Muscle of leg (tissue), 3 donors: ENCODE measurements at regions not wholly inside any gene's neighbourhood (a gene's known extent, or its start where the extent isn't known, plus 50 kb on each side); places are given as distances from the start of the nearest gene placed in this dataset.

Source experiments
- DNase-seq: peaks from one replicate; pipeline ENCODE4 v3.0.0; 2013
- H3K27ac ChIP-seq: one replicate; pipeline ENCODE4 v1.5.1; 2013; ENCODE audit warnings: mild to moderate bottlenecking, low read length, control low read depth
- H3K27me3 ChIP-seq: one replicate; pipeline ENCODE4 v1.6.1; 2013; ENCODE audit warnings: low read length; ENCODE audit not compliant: control insufficient read depth, insufficient read depth
- H3K36me3 ChIP-seq: one replicate; pipeline ENCODE4 v1.6.1; 2013; ENCODE audit warnings: low read length; ENCODE audit not compliant: control insufficient read depth, insufficient read depth
- H3K4me1 ChIP-seq: one replicate; pipeline ENCODE4 v1.6.1; 2013; ENCODE audit warnings: low read length; ENCODE audit not compliant: control insufficient read depth, insufficient read depth
- H3K4me3 ChIP-seq: one replicate; pipeline ENCODE4 v1.5.1; 2013; ENCODE audit warnings: low read length, control low read depth
- H3K9me3 ChIP-seq: replicated peaks from 2 replicates; pipeline ENCODE4 v1.6.1; 2013; ENCODE audit warnings: low read depth, low read length; ENCODE audit not compliant: control insufficient read depth
- WGBS: methylation state at CpG from one replicate; pipeline ENCODE4 v1.1.5; 2013; ENCODE audit warnings: missing lambda C conversion rate; ENCODE audit not compliant: insufficient coverage; 5-methylcytosine and 5-hydroxymethylcytosine counted together

DNA sequence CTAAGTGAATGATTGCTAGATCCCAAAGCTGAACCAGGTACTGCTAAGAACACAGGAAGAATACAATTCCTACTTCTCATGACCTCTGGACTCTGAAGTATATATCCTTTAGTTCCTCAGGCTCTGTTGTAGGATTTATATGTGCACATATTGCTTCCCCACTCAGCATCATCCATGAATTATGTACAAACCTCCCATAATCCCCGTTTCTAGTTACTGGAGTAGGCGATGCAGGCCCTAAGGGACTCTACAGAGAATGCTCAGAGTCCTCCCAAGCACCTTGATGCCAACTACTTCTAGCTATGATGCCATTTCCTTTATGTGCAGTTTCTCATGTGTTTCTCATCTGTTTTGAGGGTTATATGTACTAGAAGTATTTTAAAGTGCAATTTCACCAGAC is 154.9 kb upstream of the EPHA7 start:
- Histone ChIP-seq H3K27me3 (no peaks in the 10 kb centered on the region), H3K4me1 (peaks cover 4% of the 10 kb centered on the region), H3K4me3 (no peak overlapping the region), H3K9me3 (no peaks in the 10 kb centered on the region), H3K36me3 (no peaks in the 10 kb centered on the region), H3K27ac (no peak overlapping the region)
- no CpG with 5 or more reads among the region's 2 CpGs for WGBS
- no peak for DNase-seq

GRCh38 chr6:93571346-93571745 is 152.0 kb upstream of the EPHA7 start:
- H3K4me1 ChIP-seq, result peaks cover 9% of the 10 kb centered on the region
- no peak overlapping the region for H3K4me3 ChIP-seq
- no peaks in the 10 kb centered on the region for H3K36me3 ChIP-seq
- WGBS, result no CpG with 5 or more reads among the region's 1 CpG
- H3K27me3 ChIP-seq, result no peaks in the 10 kb centered on the region
- H3K9me3 ChIP-seq, result no peaks in the 10 kb centered on the region
- no peak for DNase-seq
- no peak overlapping the region for H3K27ac ChIP-seq

DNA sequence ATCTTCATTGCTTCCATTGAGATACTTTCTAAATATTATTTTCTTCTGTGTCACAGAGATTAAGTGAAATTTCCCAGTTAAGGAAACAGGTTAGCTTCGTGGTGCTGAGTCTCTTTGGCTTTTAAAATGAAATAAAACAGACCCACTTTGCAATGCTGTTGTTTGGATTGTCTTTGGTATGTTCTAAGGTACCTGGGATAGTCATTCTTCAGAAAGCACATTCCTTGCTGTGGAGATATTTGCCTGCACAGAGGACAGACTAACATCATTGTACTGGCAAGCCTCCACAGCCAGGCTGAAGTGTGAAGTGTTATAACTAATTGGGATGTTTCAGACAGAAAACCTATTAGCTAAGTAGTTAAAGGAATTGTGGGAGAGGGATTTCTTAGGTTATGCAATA is 148.8 kb upstream of the EPHA7 start:
- H3K4me3 ChIP-seq, result no peak overlapping the region
- DNase-seq, result no peak
- H3K4me1 ChIP-seq, result peaks cover 5% of the 10 kb centered on the region
- H3K27me3 ChIP-seq, result no peaks in the 10 kb centered on the region
- H3K9me3 ChIP-seq, result no peaks in the 10 kb centered on the region
- no peak overlapping the region for H3K27ac ChIP-seq
- no peaks in the 10 kb centered on the region for H3K36me3 ChIP-seq
- no CpG with 5 or more reads among the region's 1 CpG for WGBS

- peak; percentile 44 for DNase-seq
- no peak overlapping the region for H3K4me3 ChIP-seq
Observed at GRCh38 chr6:93567164-93567563, 147.8 kb upstream of the EPHA7 start.

DNA sequence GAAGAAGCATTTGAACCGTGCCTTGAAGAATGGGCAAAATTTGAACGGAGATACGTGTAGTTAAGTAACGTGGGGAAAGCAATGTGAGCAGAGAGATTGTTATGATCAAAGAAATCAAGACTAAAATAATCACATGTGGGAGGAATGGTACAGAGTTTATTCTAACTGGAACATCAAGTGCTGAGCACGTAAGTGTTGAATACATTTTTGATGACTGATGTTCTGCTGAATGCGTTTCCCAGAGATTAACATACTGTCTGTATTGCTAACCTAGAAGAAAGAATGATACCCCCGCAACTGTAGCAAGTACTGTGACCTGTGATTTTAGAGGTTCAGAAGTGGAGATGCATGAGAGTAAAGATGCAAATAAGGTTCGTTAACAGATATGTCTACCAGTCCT is 146.9 kb upstream of the EPHA7 start:
- H3K9me3 ChIP-seq, result no peaks in the 10 kb centered on the region
- H3K4me1 ChIP-seq, result peaks cover 5% of the 10 kb centered on the region
- no peak overlapping the region for H3K27ac ChIP-seq
- no peak overlapping the region for H3K4me3 ChIP-seq
- H3K27me3 ChIP-seq, result no peaks in the 10 kb centered on the region
- H3K36me3 ChIP-seq, result no peaks in the 10 kb centered on the region
- WGBS, result 80% methylated on average over 1 of the region's 8 CpGs
- no peak for DNase-seq

More at GRCh38 chr6:93567164-93567563, 147.8 kb upstream of the EPHA7 start:
- no peaks in the 10 kb centered on the region for H3K36me3 ChIP-seq
- WGBS, result 80% methylated on average over 1 of the region's 5 CpGs
- H3K27me3 ChIP-seq, result no peaks in the 10 kb centered on the region
- H3K4me1 ChIP-seq, result peaks cover 5% of the 10 kb centered on the region
- H3K27ac ChIP-seq, result peak overlapping the region; percentile 22
- no peaks in the 10 kb centered on the region for H3K9me3 ChIP-seq

DNA sequence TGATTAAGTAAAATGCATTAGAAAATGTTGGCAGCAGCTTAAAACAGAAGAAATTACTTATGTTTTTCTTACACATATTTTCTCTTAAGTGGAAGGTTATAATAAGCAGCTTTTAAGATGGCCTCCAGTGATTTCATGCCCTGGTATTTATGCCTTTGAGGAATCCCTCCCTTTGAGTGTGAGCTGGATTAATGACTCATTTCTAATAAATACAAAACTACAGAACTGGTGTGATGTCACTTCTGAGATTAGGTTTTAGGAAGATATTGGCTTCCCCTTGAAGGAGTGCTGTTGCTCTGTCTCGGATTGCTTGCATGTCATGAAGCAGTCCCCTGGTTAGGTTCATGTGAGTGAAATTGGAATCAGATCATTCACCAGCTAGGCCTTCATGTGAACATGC is 143.2 kb upstream of the EPHA7 start:
- H3K36me3 ChIP-seq, result no peaks in the 10 kb centered on the region
- no peak for DNase-seq
- H3K4me3 ChIP-seq, result no peak overlapping the region
- peaks cover 5% of the 10 kb centered on the region for H3K4me1 ChIP-seq
- 80% methylated on average over 1 of the region's 1 CpG for WGBS
- H3K9me3 ChIP-seq, result no peaks in the 10 kb centered on the region
- no peak overlapping the region for H3K27ac ChIP-seq
- no peaks in the 10 kb centered on the region for H3K27me3 ChIP-seq

DNA sequence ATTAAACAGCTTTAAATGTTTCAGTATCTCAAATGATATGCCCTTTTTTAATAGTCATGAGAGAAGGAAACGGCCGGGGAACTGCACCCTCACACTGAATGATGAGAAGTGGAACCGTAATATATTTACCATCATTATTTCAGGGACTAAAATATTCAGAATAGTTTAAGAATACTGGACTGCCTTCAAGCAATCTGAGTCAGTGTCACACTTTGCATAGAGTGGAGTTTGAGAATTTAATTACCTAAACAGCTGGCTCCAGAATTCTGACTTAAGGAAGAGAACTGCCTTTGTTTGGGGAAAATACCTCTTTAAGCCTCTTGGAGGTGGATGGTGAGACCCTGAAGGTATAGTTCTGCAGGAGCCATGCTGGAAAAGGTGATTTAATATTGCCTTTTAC is 135.9 kb upstream of the EPHA7 start:
- no peak for DNase-seq
- no peaks in the 10 kb centered on the region for H3K27me3 ChIP-seq
- no peaks in the 10 kb centered on the region for H3K4me1 ChIP-seq
- H3K4me3 ChIP-seq, result no peak overlapping the region
- H3K36me3 ChIP-seq, result no peaks in the 10 kb centered on the region
- no peaks in the 10 kb centered on the region for H3K9me3 ChIP-seq
- H3K27ac ChIP-seq, result no peak overlapping the region
- WGBS, result no CpG with 5 or more reads among the region's 3 CpGs

DNA sequence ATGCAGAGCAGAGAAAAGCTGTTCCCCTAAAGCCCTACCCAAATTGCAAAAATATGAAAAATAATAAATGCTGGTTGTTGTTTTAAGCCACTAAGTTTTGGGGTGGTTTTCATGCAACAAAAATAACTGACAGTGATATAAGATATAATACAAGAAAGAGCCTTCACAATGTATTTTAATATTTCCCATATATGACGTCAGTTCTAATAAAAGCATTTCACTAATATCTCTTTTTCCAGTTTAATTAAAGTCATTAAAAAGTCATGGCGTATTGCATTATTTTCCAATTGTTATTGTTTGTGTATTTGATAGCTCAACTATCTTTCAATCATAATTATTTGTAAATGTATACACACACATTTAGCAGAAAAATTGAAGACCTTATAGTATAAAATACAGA is 134.7 kb upstream of the EPHA7 start:
- Histone ChIP-seq H3K27me3 (no peaks in the 10 kb centered on the region), H3K36me3 (no peaks in the 10 kb centered on the region), H3K4me1 (no peaks in the 10 kb centered on the region), H3K9me3 (no peaks in the 10 kb centered on the region), H3K4me3 (no peak overlapping the region), H3K27ac (no peak overlapping the region)
- no peak for DNase-seq
- no CpG with 5 or more reads among the region's 2 CpGs for WGBS

DNA sequence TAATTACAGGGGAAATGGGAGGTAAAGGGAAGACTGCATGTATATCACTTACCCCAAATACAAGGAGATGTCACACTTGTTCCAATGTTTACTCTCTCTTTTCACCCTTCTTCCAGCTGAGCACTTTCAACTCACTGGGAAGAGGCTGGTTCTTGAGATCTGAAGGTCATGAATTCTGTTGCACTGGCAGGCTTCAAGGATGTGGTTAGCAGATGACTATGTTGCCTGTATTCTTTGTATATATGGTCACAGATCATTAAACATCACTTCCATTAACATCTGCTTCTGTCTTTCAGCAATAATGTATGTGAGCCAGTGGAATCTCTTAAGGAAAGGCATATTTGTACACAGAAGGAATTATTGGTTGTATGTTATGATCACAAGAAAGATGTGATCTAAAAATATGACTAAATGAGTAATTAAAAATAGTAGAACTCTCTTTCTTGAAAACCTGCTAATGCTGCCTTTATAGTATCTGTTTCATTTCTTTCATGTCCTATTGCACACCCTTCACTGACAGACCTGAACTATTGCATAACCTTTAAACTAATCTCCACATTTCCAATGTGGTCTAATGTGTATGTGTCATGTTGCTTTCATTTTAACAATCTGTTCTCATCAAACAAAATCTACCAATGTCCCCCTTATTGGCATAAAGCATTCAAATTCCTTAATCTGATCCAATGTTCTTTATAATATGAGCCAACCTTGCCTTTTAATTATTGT is 131.4 kb upstream of the EPHA7 start:
- H3K4me3 ChIP-seq, result no peak overlapping the region
- DNase-seq, result no peak
- no peaks in the 10 kb centered on the region for H3K27me3 ChIP-seq
- no peaks in the 10 kb centered on the region for H3K9me3 ChIP-seq
- H3K4me1 ChIP-seq, result no peaks in the 10 kb centered on the region
- no peaks in the 10 kb centered on the region for H3K36me3 ChIP-seq
- no peak overlapping the region for H3K27ac ChIP-seq

DNA sequence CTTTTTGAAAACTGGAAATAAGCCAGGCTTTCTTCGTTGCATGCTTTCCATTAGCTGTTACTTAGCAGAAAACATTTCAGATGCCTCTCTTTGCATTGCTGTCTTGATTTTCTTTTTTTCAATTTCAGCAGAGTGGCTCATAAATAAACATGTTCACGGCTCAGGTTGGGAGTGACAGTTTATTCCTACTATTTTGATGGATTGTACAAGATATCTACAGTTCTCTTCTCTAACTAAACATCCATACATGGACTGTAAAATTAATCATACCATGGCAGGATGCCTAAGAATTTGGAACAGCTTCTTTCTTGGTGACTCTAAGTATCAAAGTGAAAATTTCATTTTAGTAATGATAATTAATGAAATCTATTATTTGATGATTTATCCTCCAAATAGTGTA is 130.5 kb upstream of the EPHA7 start:
- no peak overlapping the region for H3K4me3 ChIP-seq
- no peak overlapping the region for H3K27ac ChIP-seq
- H3K9me3 ChIP-seq, result no peaks in the 10 kb centered on the region
- H3K27me3 ChIP-seq, result no peaks in the 10 kb centered on the region
- no peaks in the 10 kb centered on the region for H3K36me3 ChIP-seq
- WGBS, result no CpG with 5 or more reads among the region's 2 CpGs
- no peak for DNase-seq
- no peaks in the 10 kb centered on the region for H3K4me1 ChIP-seq
